Activated CD8-positive, alpha-beta memory T cell treated with anti-CD3 and anti-CD28 coated beads, Interleukin-2, amount 50 U/mL, for 24 hours (primary cell): ENCODE measurements at regions not wholly inside any gene's neighbourhood (a gene's known extent, or its start where the extent isn't known, plus 50 kb on each side); places are given as distances from the start of the nearest gene placed in this dataset.
"Not testable (repeated sequence)": the region's sequence is repeated elsewhere in the genome, so short reads cannot be mapped to it uniquely, and the experiment has no call there.

Source experiments
- DNase-seq: peaks from one replicate; pipeline ENCODE4 v3.0.0-alpha.2; 2020; ENCODE audit errors: extremely low read depth

GRCh38 chr2:56801770-56802169 lies 618.0 kb downstream of the CCDC85A start:
- DNase-seq = no peak

GRCh38 chr2:56803596-56803995 lies 619.8 kb downstream of the CCDC85A start:
- DNase-seq = no peak

GRCh38 chr2:56806924-56807323 lies 623.1 kb downstream of the CCDC85A start:
- DNase-seq = no peak

GRCh38 chr2:56807861-56808260 lies 624.1 kb downstream of the CCDC85A start:
- no peak for DNase-seq

- DNase-seq = no peak
Measured at GRCh38 chr2:56811401-56811800, 627.6 kb downstream of the CCDC85A start.

- DNase-seq = no peak
Measured at GRCh38 chr2:56812432-56812831, 628.6 kb downstream of the CCDC85A start.

GRCh38 chr2:56813490-56813889 lies 629.7 kb downstream of the CCDC85A start:
- DNase-seq = no peak

GRCh38 chr2:56816666-56817065 lies 632.9 kb downstream of the CCDC85A start:
- no peak for DNase-seq

- no peak for DNase-seq
Measured at GRCh38 chr2:56831780-56832179, 648.0 kb downstream of the CCDC85A start.

- no peak for DNase-seq
Measured at GRCh38 chr2:56834686-56835085, 650.9 kb downstream of the CCDC85A start.

GRCh38 chr2:56840009-56840408 lies 656.2 kb downstream of the CCDC85A start:
- DNase-seq = not testable (repeated sequence)

- no peak for DNase-seq
Measured at GRCh38 chr2:56860991-56861390, 677.2 kb downstream of the CCDC85A start.

- DNase-seq = no peak
Measured at GRCh38 chr2:56871644-56872043, 687.9 kb downstream of the CCDC85A start.

- no peak for DNase-seq
Measured at GRCh38 chr2:56874717-56875116, 690.9 kb downstream of the CCDC85A start.

- DNase-seq = no peak
Measured at GRCh38 chr2:56889738-56890137, 705.9 kb downstream of the CCDC85A start.

- DNase-seq = no peak
Measured at GRCh38 chr2:56892382-56892781, 708.6 kb downstream of the CCDC85A start.

GRCh38 chr2:56898986-56899385 lies 715.2 kb downstream of the CCDC85A start:
- no peak for DNase-seq

GRCh38 chr2:56912490-56912889 lies 728.7 kb downstream of the CCDC85A start:
- DNase-seq = no peak

GRCh38 chr2:56918790-56919189 lies 735.0 kb downstream of the CCDC85A start:
- no peak for DNase-seq

GRCh38 chr2:56933976-56934375 lies 750.2 kb downstream of the CCDC85A start:
- no peak for DNase-seq

GRCh38 chr2:56934866-56935265 lies 751.1 kb downstream of the CCDC85A start:
- no peak for DNase-seq

- no peak for DNase-seq
Measured at GRCh38 chr2:56940054-56940453, 756.3 kb downstream of the CCDC85A start.

- no peak for DNase-seq
Measured at GRCh38 chr2:56952871-56953270, 769.1 kb downstream of the CCDC85A start.

- no peak for DNase-seq
Measured at GRCh38 chr2:56960581-56960980, 776.8 kb downstream of the CCDC85A start.

- no peak for DNase-seq
Measured at GRCh38 chr2:56962673-56963072, 778.9 kb downstream of the CCDC85A start.
